ENCODE measurements at regions not wholly inside any gene's neighbourhood (a gene's known extent, or its start where the extent isn't known, plus 50 kb on each side); places are given as distances from the start of the nearest gene placed in this dataset.

- H3K9me3 Mint-ChIP-seq = peaks cover 32% of the 10 kb centered on the region
- POLR2A ChIA-PET = no interaction called here
- ATAC-seq (no peak), DNase-seq (ENCODE audit: low spot score) (no peak)
- CTCF ChIA-PET = no interaction called here
- TF ChIP-seq, protein P1, sequence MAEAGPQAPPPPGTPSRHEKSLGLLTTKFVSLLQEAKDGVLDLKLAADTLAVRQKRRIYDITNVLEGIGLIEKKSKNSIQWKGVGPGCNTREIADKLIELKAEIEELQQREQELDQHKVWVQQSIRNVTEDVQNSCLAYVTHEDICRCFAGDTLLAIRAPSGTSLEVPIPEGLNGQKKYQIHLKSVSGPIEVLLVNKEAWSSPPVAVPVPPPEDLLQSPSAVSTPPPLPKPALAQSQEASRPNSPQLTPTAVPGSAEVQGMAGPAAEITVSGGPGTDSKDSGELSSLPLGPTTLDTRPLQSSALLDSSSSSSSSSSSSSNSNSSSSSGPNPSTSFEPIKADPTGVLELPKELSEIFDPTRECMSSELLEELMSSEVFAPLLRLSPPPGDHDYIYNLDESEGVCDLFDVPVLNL (CRISPR knock-in tag; IDR thresholded peaks at IDR 0.05; ENCODE audit: borderline replicate concordance, low read depth) = no peak
- TF ChIP-seq OVOL2 (CRISPR knock-in tag; IDR thresholded peaks at IDR 0.05; ENCODE audit: borderline replicate concordance) = no peak
- H3K4me3 Mint-ChIP-seq = no peak overlapping the region
- H3K27me3 Mint-ChIP-seq (ENCODE audit: low read depth) = no peaks in the 10 kb centered on the region
- no peak overlapping the region for H3K27ac Mint-ChIP-seq
- peaks cover 11% of the 10 kb centered on the region for H3K36me3 Mint-ChIP-seq
- H3K4me1 Mint-ChIP-seq = peaks cover 9% of the 10 kb centered on the region
Observed at GRCh38 chr4:171721937-171722336, 91.3 kb upstream of the GALNTL6 start.

DNA sequence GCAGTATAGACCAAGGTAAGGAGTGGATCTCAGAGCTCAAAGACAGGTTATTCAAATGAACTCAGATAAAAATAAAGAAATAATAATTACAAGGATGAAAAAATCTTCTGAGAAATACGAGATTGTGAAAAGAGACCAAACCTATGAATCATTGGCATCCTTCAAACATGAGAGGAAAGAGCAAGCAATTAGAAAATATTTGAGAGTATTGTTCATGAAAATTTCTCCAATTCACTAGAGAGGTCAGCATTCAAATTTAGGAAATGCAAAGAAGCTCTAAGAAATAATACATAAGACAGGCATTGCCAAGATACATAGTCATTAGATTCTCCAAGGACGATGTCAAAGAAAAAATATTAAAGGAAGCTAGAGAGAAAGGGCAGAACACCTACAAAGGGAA, 93.5 kb upstream of the GALNTL6 start:
- DNase-seq (ENCODE audit: low spot score) (no peak), ATAC-seq (no peak)
- ChIA-PET POLR2A (no interaction called here), CTCF (no interaction called here)
- Mint-ChIP-seq H3K27ac (no peak overlapping the region), H3K4me1 (peaks cover 9% of the 10 kb centered on the region), H3K9me3 (peaks cover 29% of the 10 kb centered on the region), H3K4me3 (no peak overlapping the region), H3K36me3 (peaks cover 7% of the 10 kb centered on the region), H3K27me3 (ENCODE audit: low read depth) (no peaks in the 10 kb centered on the region)
- TF ChIP-seq CREM (CRISPR knock-in tag; IDR thresholded peaks at IDR 0.05) (no peak), ATF1 (CRISPR knock-in tag; IDR thresholded peaks at IDR 0.05) (no peak), ZNF423 (CRISPR knock-in tag; IDR thresholded peaks at IDR 0.05) (no peak), AR (CRISPR knock-in tag; IDR thresholded peaks at IDR 0.05) (no peak), PREB (CRISPR knock-in tag; IDR thresholded peaks at IDR 0.05; ENCODE audit: borderline replicate concordance) (no peak), IRF1 (CRISPR knock-in tag; IDR thresholded peaks at IDR 0.05) (no peak), ZNF138 (CRISPR knock-in tag; conservative IDR thresholded peaks at IDR 0.05) (no peak), NR2C2 (CRISPR knock-in tag; IDR thresholded peaks at IDR 0.05) (no peak), GABPB1 (CRISPR knock-in tag; IDR thresholded peaks at IDR 0.05) (no peak), ZBTB43 (CRISPR knock-in tag; IDR thresholded peaks at IDR 0.05) (no peak), RELA (CRISPR knock-in tag; IDR thresholded peaks at IDR 0.05; ENCODE audit: borderline replicate concordance) (no peak), JAZF1 (CRISPR knock-in tag; IDR thresholded peaks at IDR 0.05) (no peak), MXD4 (CRISPR knock-in tag; IDR thresholded peaks at IDR 0.05; ENCODE audit: borderline replicate concordance) (no peak), EMX1 (CRISPR knock-in tag; IDR thresholded peaks at IDR 0.05) (no peak)
- TF ChIP-seq, protein P1 (CRISPR knock-in tag; IDR thresholded peaks at IDR 0.05; ENCODE audit: borderline replicate concordance, low read depth) = no peak
- TF ChIP-seq, protein P2, sequence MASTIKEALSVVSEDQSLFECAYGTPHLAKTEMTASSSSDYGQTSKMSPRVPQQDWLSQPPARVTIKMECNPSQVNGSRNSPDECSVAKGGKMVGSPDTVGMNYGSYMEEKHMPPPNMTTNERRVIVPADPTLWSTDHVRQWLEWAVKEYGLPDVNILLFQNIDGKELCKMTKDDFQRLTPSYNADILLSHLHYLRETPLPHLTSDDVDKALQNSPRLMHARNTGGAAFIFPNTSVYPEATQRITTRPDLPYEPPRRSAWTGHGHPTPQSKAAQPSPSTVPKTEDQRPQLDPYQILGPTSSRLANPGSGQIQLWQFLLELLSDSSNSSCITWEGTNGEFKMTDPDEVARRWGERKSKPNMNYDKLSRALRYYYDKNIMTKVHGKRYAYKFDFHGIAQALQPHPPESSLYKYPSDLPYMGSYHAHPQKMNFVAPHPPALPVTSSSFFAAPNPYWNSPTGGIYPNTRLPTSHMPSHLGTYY (CRISPR knock-in tag; IDR thresholded peaks at IDR 0.05) = no peak
